Thyroid gland (tissue), 4 donors: ENCODE measurements at regions not wholly inside any gene's neighbourhood (a gene's known extent, or its start where the extent isn't known, plus 50 kb on each side); places are given as distances from the start of the nearest gene placed in this dataset.

Experiments used
- DNase-seq, 2 donors: peaks; one replicate each; pipeline ENCODE4 v3.0.0-alpha.2; 2019
- H3K27ac ChIP-seq, 3 donors: fragments of 200-600 bp; sonication (generic); 1 replicate in 2 of 3; 2 replicates in 1 of 3; pipeline ENCODE4 v1.5.1; 2016 to 2019; ENCODE audit warnings: mild to moderate bottlenecking in 1 of 3, moderate library complexity in 1 of 3
- H3K27me3 ChIP-seq: fragments of 200-600 bp; sonication (generic); one replicate; pipeline ENCODE4 v1.5.1; 2019
- H3K36me3 ChIP-seq, 2 donors: fragments of 200-600 bp; sonication (generic); one replicate each; pipeline ENCODE4 v1.5.1; 2016 to 2019
- H3K4me1 ChIP-seq, 2 donors: fragments of 200-600 bp; sonication (generic); one replicate each; pipeline ENCODE4 v1.5.1; 2017 to 2019
- H3K4me3 ChIP-seq, 3 donors: fragments of 200-600 bp; sonication (generic); replicated peaks in 1 of 3; 1 replicate in 2 of 3; 2 replicates in 1 of 3; pipeline ENCODE4 v1.5.1; 2016; ENCODE audit warnings: mild to moderate bottlenecking in 1 of 3
- H3K9me3 ChIP-seq: fragments of 200-600 bp; sonication (generic); one replicate; pipeline ENCODE4 v1.5.1; 2017
- CTCF ChIP-seq, 6 experiments: fragments of 200-600 bp in 3 of 6; fragments of 450-650 bp in 3 of 6; sonication (generic) in 3 of 6; IDR thresholded peaks; one replicate each; pipeline ENCODE4 v1.5.1; 2016 to 2019; ENCODE audit warnings: antibody characterized with exemption in 6 of 6, mild to moderate bottlenecking in 2 of 6, inconsistent platforms in 1 of 6, moderate library complexity in 1 of 6
- POLR2A ChIP-seq, 2 donors: fragments of 450-650 bp; IDR thresholded peaks; one replicate each; pipeline ENCODE4 v1.6.1; 2017; ENCODE audit warnings: antibody characterized with exemption in 2 of 2, mild to moderate bottlenecking in 2 of 2, moderate library complexity in 1 of 2
- WGBS, 2 donors: methylation state at CpG; one replicate each; pipeline ENCODE4 v1.1.5; 2017; 5-methylcytosine and 5-hydroxymethylcytosine counted together
- intact Hi-C: fragments of 100-400 bp; cut with DNase I; formaldehyde crosslinking; loops from one replicate; pipeline ENCODE4 v1.15.1; 2023

- WGBS, 2 donors: 7 to 12% methylated on average over 6 of the region's 6 CpGs
- DNase-seq: peak; percentile 97 to 98
These were observed 77.6 kb upstream of the SFMBT2 start for GRCh38 chr10:7488418-7488829.

GRCh38 chr10:7487528-7487927, 76.7 kb upstream of the SFMBT2 start:
- TF ChIP-seq CTCF (IDR thresholded peaks at IDR 0.05): no peak
- no peak for TF ChIP-seq POLR2A (IDR thresholded peaks at IDR 0.05)
- 49 to 65% methylated on average over 2 of the region's 2 CpGs for WGBS, 2 donors
- H3K36me3 ChIP-seq: no peaks in the 10 kb centered on the region
- no peaks in the 10 kb centered on the region for H3K9me3 ChIP-seq
- DNase-seq: no peak
- peak overlapping the region in 2 of 3 donors; percentile 54 to 75 for H3K27ac ChIP-seq
- intact Hi-C loops: no loop called here
- no peaks in the 10 kb centered on the region for H3K27me3 ChIP-seq
- H3K4me1 ChIP-seq: peaks cover 17 to 32% of the 10 kb centered on the region in 2 donors
- no peak overlapping the region for H3K4me3 ChIP-seq

More at GRCh38 chr10:7488418-7488829, 77.6 kb upstream of the SFMBT2 start:
- intact Hi-C loops: no loop called here
- Histone ChIP-seq H3K9me3 (no peaks in the 10 kb centered on the region), H3K4me1 (peaks cover 18 to 41% of the 10 kb centered on the region in 2 donors), H3K27ac (peak overlapping the region in 2 of 3 donors; percentile 54 to 75), H3K4me3 (no peak overlapping the region), H3K36me3 (no peaks in the 10 kb centered on the region), H3K27me3 (no peaks in the 10 kb centered on the region)
- no peak for TF ChIP-seq CTCF (IDR thresholded peaks at IDR 0.05)
- no peak for TF ChIP-seq POLR2A (IDR thresholded peaks at IDR 0.05)

GRCh38 chr10:7486528-7486927, 75.7 kb upstream of the SFMBT2 start:
- H3K9me3 ChIP-seq: no peaks in the 10 kb centered on the region
- no peaks in the 10 kb centered on the region for H3K36me3 ChIP-seq
- H3K27me3 ChIP-seq: no peaks in the 10 kb centered on the region
- DNase-seq: no peak
- H3K27ac ChIP-seq: no peak overlapping the region
- intact Hi-C loops: no loop called here
- WGBS, 2 donors: 86 to 88% methylated on average over 6 of the region's 6 CpGs
- TF ChIP-seq POLR2A (IDR thresholded peaks at IDR 0.05): no peak
- TF ChIP-seq CTCF (IDR thresholded peaks at IDR 0.05): no peak
- H3K4me1 ChIP-seq: peaks cover 17 to 26% of the 10 kb centered on the region in 2 donors
- H3K4me3 ChIP-seq: no peak overlapping the region

GRCh38 chr10:7485799-7486198, 75.0 kb upstream of the SFMBT2 start:
- WGBS, 2 donors: 90 to 92% methylated on average over 13 of the region's 13 CpGs
- H3K9me3 ChIP-seq: no peaks in the 10 kb centered on the region
- peaks cover 17 to 26% of the 10 kb centered on the region in 2 donors for H3K4me1 ChIP-seq
- TF ChIP-seq CTCF (IDR thresholded peaks at IDR 0.05) (no peak), POLR2A (IDR thresholded peaks at IDR 0.05) (no peak)
- no peaks in the 10 kb centered on the region for H3K36me3 ChIP-seq
- no peak overlapping the region for H3K27ac ChIP-seq
- H3K27me3 ChIP-seq: no peaks in the 10 kb centered on the region
- intact Hi-C loops: no loop called here
- H3K4me3 ChIP-seq: no peak overlapping the region
- no peak for DNase-seq

GRCh38 chr10:7485244-7485556, 74.4 kb upstream of the SFMBT2 start:
- Histone ChIP-seq H3K36me3 (no peaks in the 10 kb centered on the region), H3K4me1 (peaks cover 17 to 24% of the 10 kb centered on the region in 2 donors), H3K9me3 (no peaks in the 10 kb centered on the region), H3K27ac (no peak overlapping the region), H3K27me3 (no peaks in the 10 kb centered on the region), H3K4me3 (no peak overlapping the region)
- 54 to 65% methylated on average over 9 of the region's 9 CpGs for WGBS, 2 donors
- intact Hi-C loops: no loop called here
- TF ChIP-seq POLR2A (IDR thresholded peaks at IDR 0.05): no peak
- no peak for TF ChIP-seq CTCF (IDR thresholded peaks at IDR 0.05)
- no peak for DNase-seq
